ENCODE measurements at regions not wholly inside any gene's neighbourhood (a gene's known extent, or its start where the extent isn't known, plus 50 kb on each side); places are given as distances from the start of the nearest gene placed in this dataset.

- no peak for DNase-seq (ENCODE audit: low read depth in 1 of 2, low spot score in 1 of 2)
- H3K27ac ChIP-seq (replicated peaks), result no peak overlapping the region
- no peak overlapping the region for H3K4me3 ChIP-seq (replicated peaks; ENCODE audit: insufficient read depth, low read length)
- no peaks in the 10 kb centered on the region for H3K27me3 ChIP-seq (ENCODE audit: insufficient read depth, poor library complexity, severe bottlenecking)
- no peak for TF ChIP-seq POLR2AphosphoS5 (IDR thresholded peaks at IDR 0.05; ENCODE audit: low read depth)
- TF ChIP-seq SPI1 (IDR thresholded peaks at IDR 0.05; ENCODE audit: borderline replicate concordance, low read depth), result no peak
- TF ChIP-seq GABPA (IDR thresholded peaks at IDR 0.05; ENCODE audit: low read depth), result no peak
- TF ChIP-seq REST (IDR thresholded peaks at IDR 0.05; ENCODE audit: insufficient replicate concordance, low read depth), result no peak
- TF ChIP-seq, protein P1, sequence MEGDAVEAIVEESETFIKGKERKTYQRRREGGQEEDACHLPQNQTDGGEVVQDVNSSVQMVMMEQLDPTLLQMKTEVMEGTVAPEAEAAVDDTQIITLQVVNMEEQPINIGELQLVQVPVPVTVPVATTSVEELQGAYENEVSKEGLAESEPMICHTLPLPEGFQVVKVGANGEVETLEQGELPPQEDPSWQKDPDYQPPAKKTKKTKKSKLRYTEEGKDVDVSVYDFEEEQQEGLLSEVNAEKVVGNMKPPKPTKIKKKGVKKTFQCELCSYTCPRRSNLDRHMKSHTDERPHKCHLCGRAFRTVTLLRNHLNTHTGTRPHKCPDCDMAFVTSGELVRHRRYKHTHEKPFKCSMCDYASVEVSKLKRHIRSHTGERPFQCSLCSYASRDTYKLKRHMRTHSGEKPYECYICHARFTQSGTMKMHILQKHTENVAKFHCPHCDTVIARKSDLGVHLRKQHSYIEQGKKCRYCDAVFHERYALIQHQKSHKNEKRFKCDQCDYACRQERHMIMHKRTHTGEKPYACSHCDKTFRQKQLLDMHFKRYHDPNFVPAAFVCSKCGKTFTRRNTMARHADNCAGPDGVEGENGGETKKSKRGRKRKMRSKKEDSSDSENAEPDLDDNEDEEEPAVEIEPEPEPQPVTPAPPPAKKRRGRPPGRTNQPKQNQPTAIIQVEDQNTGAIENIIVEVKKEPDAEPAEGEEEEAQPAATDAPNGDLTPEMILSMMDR (IDR thresholded peaks at IDR 0.05; ENCODE audit: insufficient read depth, low read length), result no peak
These were observed 2450.0 kb downstream of the TP53TG3F start for GRCh38 chr16:35909351-35909954.

- Histone ChIP-seq H3K27ac (replicated peaks) (no peak overlapping the region), H3K4me3 (replicated peaks; ENCODE audit: insufficient read depth, low read length) (no peak overlapping the region), H3K27me3 (ENCODE audit: insufficient read depth, poor library complexity, severe bottlenecking) (no peaks in the 10 kb centered on the region)
- TF ChIP-seq REST (IDR thresholded peaks at IDR 0.05; ENCODE audit: insufficient replicate concordance, low read depth), result no peak
- TF ChIP-seq GABPA (IDR thresholded peaks at IDR 0.05; ENCODE audit: low read depth), result no peak
- no peak for TF ChIP-seq POLR2AphosphoS5 (IDR thresholded peaks at IDR 0.05; ENCODE audit: low read depth)
- TF ChIP-seq SPI1 (IDR thresholded peaks at IDR 0.05; ENCODE audit: borderline replicate concordance, low read depth), result no peak
- TF ChIP-seq, protein P1 (IDR thresholded peaks at IDR 0.05; ENCODE audit: insufficient read depth, low read length), result no peak
- no peak for DNase-seq (ENCODE audit: low read depth in 1 of 2, low spot score in 1 of 2)
These were observed 2451.0 kb downstream of the TP53TG3F start for GRCh38 chr16:35910409-35910808.

GRCh38 chr16:35911899-35912298 lies 2452.5 kb downstream of the TP53TG3F start:
- no peak overlapping the region for H3K4me3 ChIP-seq (replicated peaks; ENCODE audit: insufficient read depth, low read length)
- no peaks in the 10 kb centered on the region for H3K27me3 ChIP-seq (ENCODE audit: insufficient read depth, poor library complexity, severe bottlenecking)
- no peak overlapping the region for H3K27ac ChIP-seq (replicated peaks)
- no peak for DNase-seq (ENCODE audit: low read depth in 1 of 2, low spot score in 1 of 2)
- TF ChIP-seq GABPA (IDR thresholded peaks at IDR 0.05; ENCODE audit: low read depth), result no peak
- no peak for TF ChIP-seq SPI1 (IDR thresholded peaks at IDR 0.05; ENCODE audit: borderline replicate concordance, low read depth)
- no peak for TF ChIP-seq REST (IDR thresholded peaks at IDR 0.05; ENCODE audit: insufficient replicate concordance, low read depth)
- TF ChIP-seq, protein P1 (IDR thresholded peaks at IDR 0.05; ENCODE audit: insufficient read depth, low read length), result no peak
- TF ChIP-seq POLR2AphosphoS5 (IDR thresholded peaks at IDR 0.05; ENCODE audit: low read depth), result no peak
